ENCODE measurements at regions not wholly inside any gene's neighbourhood (a gene's known extent, or its start where the extent isn't known, plus 50 kb on each side); places are given as distances from the start of the nearest gene placed in this dataset.

DNA sequence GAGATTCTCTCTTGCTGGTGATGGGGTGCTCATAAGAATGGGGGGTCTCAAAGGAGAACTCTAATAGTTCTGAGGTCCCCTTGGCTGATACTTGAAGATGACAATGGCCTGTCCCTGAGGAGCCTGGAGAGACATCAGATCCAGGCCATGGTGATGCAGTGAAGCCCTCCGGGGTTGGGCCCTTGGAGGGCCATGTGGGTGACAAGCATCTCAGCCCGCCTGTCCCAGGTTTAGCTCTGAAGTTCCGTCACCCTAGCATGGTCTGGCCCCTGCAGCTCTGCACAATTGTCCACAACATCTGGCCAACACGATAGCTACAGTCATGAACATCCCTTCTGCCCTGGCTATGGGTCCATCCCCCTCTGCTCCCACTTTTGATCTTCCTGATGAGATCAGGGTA, 202.8 kb upstream of the HS6ST1 start:
- H3K4me1 ChIP-seq (ENCODE audit: control insufficient read depth, low read length) = no peaks in the 10 kb centered on the region
- no peak for TF ChIP-seq EZH2phosphoT487 (IDR thresholded peaks at IDR 0.05; ENCODE audit: borderline replicate concordance, low read length)
- TF ChIP-seq, protein P1, sequence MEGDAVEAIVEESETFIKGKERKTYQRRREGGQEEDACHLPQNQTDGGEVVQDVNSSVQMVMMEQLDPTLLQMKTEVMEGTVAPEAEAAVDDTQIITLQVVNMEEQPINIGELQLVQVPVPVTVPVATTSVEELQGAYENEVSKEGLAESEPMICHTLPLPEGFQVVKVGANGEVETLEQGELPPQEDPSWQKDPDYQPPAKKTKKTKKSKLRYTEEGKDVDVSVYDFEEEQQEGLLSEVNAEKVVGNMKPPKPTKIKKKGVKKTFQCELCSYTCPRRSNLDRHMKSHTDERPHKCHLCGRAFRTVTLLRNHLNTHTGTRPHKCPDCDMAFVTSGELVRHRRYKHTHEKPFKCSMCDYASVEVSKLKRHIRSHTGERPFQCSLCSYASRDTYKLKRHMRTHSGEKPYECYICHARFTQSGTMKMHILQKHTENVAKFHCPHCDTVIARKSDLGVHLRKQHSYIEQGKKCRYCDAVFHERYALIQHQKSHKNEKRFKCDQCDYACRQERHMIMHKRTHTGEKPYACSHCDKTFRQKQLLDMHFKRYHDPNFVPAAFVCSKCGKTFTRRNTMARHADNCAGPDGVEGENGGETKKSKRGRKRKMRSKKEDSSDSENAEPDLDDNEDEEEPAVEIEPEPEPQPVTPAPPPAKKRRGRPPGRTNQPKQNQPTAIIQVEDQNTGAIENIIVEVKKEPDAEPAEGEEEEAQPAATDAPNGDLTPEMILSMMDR (IDR thresholded peaks at IDR 0.05; ENCODE audit: low read depth, low read length, poor library complexity, severe bottlenecking) = no peak
- H3K9me2 ChIP-seq (replicated peaks; ENCODE audit: control insufficient read depth, low read length) = no peaks in the 10 kb centered on the region
- no peaks in the 10 kb centered on the region for H3K79me2 ChIP-seq (ENCODE audit: control insufficient read depth, low read length)
- no peak overlapping the region for H3K4me2 ChIP-seq (ENCODE audit: low read length)
- no peaks in the 10 kb centered on the region for H4K20me1 ChIP-seq (ENCODE audit: control insufficient read depth, insufficient read depth, low read depth, low read length)
- H3K27ac ChIP-seq (ENCODE audit: low read depth, low read length) = no peak overlapping the region
- no peaks in the 10 kb centered on the region for H3K27me3 ChIP-seq (ENCODE audit: control insufficient read depth, low read length)
- H3F3A ChIP-seq (ENCODE audit: control insufficient read depth, insufficient read depth) = no peaks in the 10 kb centered on the region
- no peak overlapping the region for H3K4me3 ChIP-seq (ENCODE audit: low read length)
- H3K36me3 ChIP-seq (ENCODE audit: control insufficient read depth, low read length) = no peaks in the 10 kb centered on the region
- no peaks in the 10 kb centered on the region for H3K9me3 ChIP-seq (ENCODE audit: control insufficient read depth, insufficient read depth, low read length)

DNA sequence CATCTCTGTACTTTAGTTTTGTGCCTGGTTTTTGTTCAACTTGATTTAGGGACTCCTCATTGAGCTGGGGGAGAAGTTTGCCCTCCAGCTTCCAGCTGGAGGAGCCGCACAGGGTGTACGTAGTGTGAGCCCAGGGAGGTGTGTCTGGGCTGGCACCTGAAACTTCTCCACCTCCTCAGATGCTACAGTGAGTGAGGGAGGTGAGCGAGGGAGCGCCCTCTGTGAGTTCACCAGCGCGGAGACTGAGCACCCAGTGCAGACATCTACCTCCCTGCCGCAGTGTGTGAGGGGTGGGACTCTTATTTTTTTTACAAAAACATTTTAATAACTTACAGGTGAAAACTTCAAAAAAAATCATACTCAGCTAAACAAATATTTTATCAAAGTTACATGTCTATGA, 204.2 kb upstream of the HS6ST1 start:
- H3K27me3 ChIP-seq (ENCODE audit: control insufficient read depth, low read length) = no peaks in the 10 kb centered on the region
- H4K20me1 ChIP-seq (ENCODE audit: control insufficient read depth, insufficient read depth, low read depth, low read length) = no peaks in the 10 kb centered on the region
- no peaks in the 10 kb centered on the region for H3K4me1 ChIP-seq (ENCODE audit: control insufficient read depth, low read length)
- H3K79me2 ChIP-seq (ENCODE audit: control insufficient read depth, low read length) = no peaks in the 10 kb centered on the region
- no peaks in the 10 kb centered on the region for H3F3A ChIP-seq (ENCODE audit: control insufficient read depth, insufficient read depth)
- H3K4me3 ChIP-seq (ENCODE audit: low read length) = no peak overlapping the region
- no peaks in the 10 kb centered on the region for H3K9me3 ChIP-seq (ENCODE audit: control insufficient read depth, insufficient read depth, low read length)
- no peaks in the 10 kb centered on the region for H3K36me3 ChIP-seq (ENCODE audit: control insufficient read depth, low read length)
- TF ChIP-seq, protein P1 (IDR thresholded peaks at IDR 0.05; ENCODE audit: low read depth, low read length, poor library complexity, severe bottlenecking) = no peak
- no peak overlapping the region for H3K4me2 ChIP-seq (ENCODE audit: low read length)
- no peak overlapping the region for H3K27ac ChIP-seq (ENCODE audit: low read depth, low read length)
- no peaks in the 10 kb centered on the region for H3K9me2 ChIP-seq (replicated peaks; ENCODE audit: control insufficient read depth, low read length)

DNA sequence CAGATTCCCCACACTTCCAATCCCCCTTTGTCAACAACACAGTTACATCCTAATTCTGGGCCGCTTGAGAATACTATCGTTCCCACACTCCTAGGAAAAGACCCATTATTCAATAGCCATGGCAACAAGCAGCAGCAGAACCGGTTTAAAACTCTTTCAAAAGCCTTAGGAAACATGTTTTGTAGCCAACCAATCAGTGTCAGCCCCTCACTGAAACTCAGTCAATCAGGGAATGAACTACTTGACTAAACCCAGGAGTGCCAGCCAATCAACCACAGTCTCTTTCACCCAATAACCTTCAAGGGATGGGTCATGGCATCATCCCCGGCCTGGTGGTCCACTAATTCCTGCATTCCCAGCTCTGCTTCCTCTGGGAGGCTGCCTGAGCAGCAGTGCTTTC, 204.8 kb upstream of the HS6ST1 start:
- TF ChIP-seq, protein P1 (IDR thresholded peaks at IDR 0.05; ENCODE audit: low read depth, low read length, poor library complexity, severe bottlenecking) = no peak
- TF ChIP-seq EZH2phosphoT487 (IDR thresholded peaks at IDR 0.05; ENCODE audit: borderline replicate concordance, low read length) = no peak
- no peaks in the 10 kb centered on the region for H3K27me3 ChIP-seq (ENCODE audit: control insufficient read depth, low read length)
- H4K20me1 ChIP-seq (ENCODE audit: control insufficient read depth, insufficient read depth, low read depth, low read length) = no peaks in the 10 kb centered on the region
- H3K9me2 ChIP-seq (replicated peaks; ENCODE audit: control insufficient read depth, low read length) = no peaks in the 10 kb centered on the region
- no peak overlapping the region for H3K4me2 ChIP-seq (ENCODE audit: low read length)
- no peak overlapping the region for H3K27ac ChIP-seq (ENCODE audit: low read depth, low read length)
- no peaks in the 10 kb centered on the region for H3K4me1 ChIP-seq (ENCODE audit: control insufficient read depth, low read length)
- no peaks in the 10 kb centered on the region for H3K36me3 ChIP-seq (ENCODE audit: control insufficient read depth, low read length)
- no peak overlapping the region for H3K4me3 ChIP-seq (ENCODE audit: low read length)
- H3K9me3 ChIP-seq (ENCODE audit: control insufficient read depth, insufficient read depth, low read length) = no peaks in the 10 kb centered on the region
- no peaks in the 10 kb centered on the region for H3K79me2 ChIP-seq (ENCODE audit: control insufficient read depth, low read length)
- H3F3A ChIP-seq (ENCODE audit: control insufficient read depth, insufficient read depth) = no peaks in the 10 kb centered on the region

DNA sequence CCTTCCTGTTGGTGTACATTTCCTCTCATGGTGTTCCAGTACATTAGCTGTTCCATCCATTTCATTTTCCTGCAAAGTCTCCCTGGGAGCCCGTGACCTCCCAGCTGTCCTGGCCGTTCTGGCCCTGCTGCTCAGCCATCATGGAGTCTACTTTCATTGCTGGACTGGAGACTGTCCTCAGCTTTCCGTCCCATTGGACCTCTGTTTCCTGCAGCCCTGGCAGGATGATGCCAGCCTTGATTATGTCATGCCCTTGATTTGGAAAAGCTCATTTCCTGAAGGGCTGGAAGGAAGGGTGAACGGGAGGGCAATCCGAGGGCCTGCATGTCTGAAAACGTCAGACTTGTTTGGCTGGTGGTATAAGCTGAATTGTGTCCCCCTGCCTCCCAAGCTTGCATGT, 205.5 kb upstream of the HS6ST1 start:
- Histone ChIP-seq H3K27me3 (ENCODE audit: control insufficient read depth, low read length) (no peaks in the 10 kb centered on the region), H3K79me2 (ENCODE audit: control insufficient read depth, low read length) (no peaks in the 10 kb centered on the region), H3K9me3 (ENCODE audit: control insufficient read depth, insufficient read depth, low read length) (no peaks in the 10 kb centered on the region), H3K4me1 (ENCODE audit: control insufficient read depth, low read length) (no peaks in the 10 kb centered on the region), H3K4me3 (ENCODE audit: low read length) (no peak overlapping the region), H3K9me2 (replicated peaks; ENCODE audit: control insufficient read depth, low read length) (no peaks in the 10 kb centered on the region), H3K27ac (ENCODE audit: low read depth, low read length) (no peak overlapping the region), H3K36me3 (ENCODE audit: control insufficient read depth, low read length) (no peaks in the 10 kb centered on the region), H3F3A (ENCODE audit: control insufficient read depth, insufficient read depth) (no peaks in the 10 kb centered on the region), H4K20me1 (ENCODE audit: control insufficient read depth, insufficient read depth, low read depth, low read length) (no peaks in the 10 kb centered on the region), H3K4me2 (ENCODE audit: low read length) (no peak overlapping the region)
- no peak for TF ChIP-seq EZH2phosphoT487 (IDR thresholded peaks at IDR 0.05; ENCODE audit: borderline replicate concordance, low read length)
- TF ChIP-seq, protein P1 (IDR thresholded peaks at IDR 0.05; ENCODE audit: low read depth, low read length, poor library complexity, severe bottlenecking) = no peak

All from DOHH2 (cell line).